Hepatocyte (in vitro differentiated cells): ENCODE measurements at regions not wholly inside any gene's neighbourhood (a gene's known extent, or its start where the extent isn't known, plus 50 kb on each side); places are given as distances from the start of the nearest gene placed in this dataset.

Source experiments
- DNase-seq: peaks from one replicate; pipeline ENCODE4 v3.0.0-alpha.2; 2016; ENCODE audit warnings: low spot score
- H2AFZ ChIP-seq: fragments of 200-600 bp; sonication (generic); 2 replicates; pipeline ENCODE4 v1.6.0; 2016; ENCODE audit warnings: antibody characterized with exemption, mild to moderate bottlenecking
- H3K27ac ChIP-seq: fragments of 200-600 bp; sonication (generic); 2 replicates; pipeline ENCODE4 v1.5.1; 2016; ENCODE audit warnings: mild to moderate bottlenecking
- H3K27me3 ChIP-seq: fragments of 200-600 bp; sonication (generic); 2 replicates; pipeline ENCODE4 v1.6.1; 2016
- H3K36me3 ChIP-seq: fragments of 200-600 bp; sonication (generic); replicated peaks from 2 replicates; pipeline ENCODE4 v1.5.1; 2016; ENCODE audit warnings: low read depth; ENCODE audit not compliant: insufficient read depth
- H3K4me1 ChIP-seq: fragments of 200-600 bp; sonication (generic); 2 replicates; pipeline ENCODE4 v1.5.1; 2016; ENCODE audit warnings: mild to moderate bottlenecking, moderate library complexity; ENCODE audit not compliant: insufficient read depth
- H3K4me2 ChIP-seq: fragments of 200-600 bp; sonication (generic); 2 replicates; pipeline ENCODE4 v1.6.0; 2016
- H3K4me3 ChIP-seq: fragments of 200-600 bp; sonication (generic); 2 replicates; pipeline ENCODE4 v1.5.1; 2016; ENCODE audit warnings: mild to moderate bottlenecking
- H3K79me2 ChIP-seq: fragments of 200-600 bp; sonication (generic); 2 replicates; pipeline ENCODE4 v1.6.0; 2017; ENCODE audit warnings: mild to moderate bottlenecking
- H3K9me2 ChIP-seq: fragments of 200-600 bp; sonication (generic); replicated peaks from 2 replicates; pipeline ENCODE4 v1.6.0; 2017; ENCODE audit warnings: mild to moderate bottlenecking; ENCODE audit not compliant: insufficient read depth
- H3K9me3 ChIP-seq: fragments of 200-600 bp; sonication (generic); 2 replicates; pipeline ENCODE4 v1.5.1; 2016; ENCODE audit warnings: low read depth, mild to moderate bottlenecking
- H4K20me1 ChIP-seq: fragments of 200-600 bp; sonication (generic); 2 replicates; pipeline ENCODE4 v1.6.0; 2016; ENCODE audit warnings: mild to moderate bottlenecking; ENCODE audit not compliant: insufficient read depth, poor library complexity, severe bottlenecking
- CTCF ChIP-seq: fragments of 200-600 bp; sonication (generic); IDR thresholded peaks from 2 replicates; pipeline ENCODE4 v1.5.1; 2016; ENCODE audit warnings: antibody characterized with exemption, mild to moderate bottlenecking; ENCODE audit not compliant: poor library complexity
- EZH2 ChIP-seq: fragments of 200-600 bp; sonication (generic); IDR thresholded peaks from 2 replicates; pipeline ENCODE4 v1.6.1; 2016; ENCODE audit warnings: antibody characterized with exemption, mild to moderate bottlenecking, borderline replicate concordance
- EZH2phosphoT487 ChIP-seq: fragments of 200-600 bp; sonication (generic); IDR thresholded peaks from one replicate; pipeline ENCODE4 v1.6.1; 2018; ENCODE audit warnings: antibody characterized with exemption, mild to moderate bottlenecking, low read depth, moderate library complexity; ENCODE audit not compliant: unreplicated experiment, severe bottlenecking
- WGBS: methylation state at CpG from one replicate; pipeline ENCODE4 v1.1.6; 2016; ENCODE audit warnings: low lambda C conversion rate; ENCODE audit errors: missing lambda C conversion rate; 5-methylcytosine and 5-hydroxymethylcytosine counted together

- Histone ChIP-seq H3K27ac (no peak overlapping the region), H3K9me2 (no peaks in the 10 kb centered on the region), H4K20me1 (no peaks in the 10 kb centered on the region), H2AFZ (no peak overlapping the region), H3K4me2 (no peak overlapping the region), H3K4me1 (no peaks in the 10 kb centered on the region), H3K27me3 (no peaks in the 10 kb centered on the region), H3K9me3 (no peaks in the 10 kb centered on the region), H3K36me3 (no peaks in the 10 kb centered on the region), H3K4me3 (no peak overlapping the region), H3K79me2 (no peaks in the 10 kb centered on the region)
- no peak for DNase-seq
- TF ChIP-seq EZH2phosphoT487, result no peak
- TF ChIP-seq CTCF, result no peak
- no peak for TF ChIP-seq EZH2
- 82% methylated on average over 4 of the region's 4 CpGs for WGBS
Observed at GRCh38 chr4:124804041-124804440, 91.5 kb upstream of the ANKRD50 start.

GRCh38 chr4:124803641-124804040 lies 91.1 kb upstream of the ANKRD50 start:
- Histone ChIP-seq H3K79me2 (no peaks in the 10 kb centered on the region), H3K9me3 (no peaks in the 10 kb centered on the region), H3K4me3 (no peak overlapping the region), H2AFZ (no peak overlapping the region), H3K4me1 (no peaks in the 10 kb centered on the region), H4K20me1 (no peaks in the 10 kb centered on the region), H3K4me2 (no peak overlapping the region), H3K36me3 (no peaks in the 10 kb centered on the region), H3K27me3 (no peaks in the 10 kb centered on the region), H3K9me2 (no peaks in the 10 kb centered on the region), H3K27ac (no peak overlapping the region)
- TF ChIP-seq CTCF (no peak), EZH2 (no peak), EZH2phosphoT487 (no peak)
- DNase-seq, result no peak
- 75% methylated on average over 1 of the region's 1 CpG for WGBS

- H3K36me3 ChIP-seq, result no peaks in the 10 kb centered on the region
Observed at GRCh38 chr4:124803026-124803425, 90.5 kb upstream of the ANKRD50 start.

More at GRCh38 chr4:124803026-124803425, 90.5 kb upstream of the ANKRD50 start:
- Histone ChIP-seq H3K4me3 (no peak overlapping the region), H3K79me2 (no peaks in the 10 kb centered on the region), H3K27ac (no peak overlapping the region), H3K4me1 (no peaks in the 10 kb centered on the region), H3K27me3 (no peaks in the 10 kb centered on the region), H2AFZ (no peak overlapping the region), H4K20me1 (no peaks in the 10 kb centered on the region), H3K9me2 (no peaks in the 10 kb centered on the region), H3K9me3 (no peaks in the 10 kb centered on the region), H3K4me2 (no peak overlapping the region)
- WGBS, result 78% methylated on average over 1 of the region's 1 CpG
- no peak for TF ChIP-seq EZH2phosphoT487
- no peak for TF ChIP-seq EZH2
- TF ChIP-seq CTCF, result no peak
- DNase-seq, result no peak
